ENCODE measurements at regions not wholly inside any gene's neighbourhood (a gene's known extent, or its start where the extent isn't known, plus 50 kb on each side); places are given as distances from the start of the nearest gene placed in this dataset.
A peak's percentile ranks its signal among the peaks of the same experiment; 100 is the strongest.

DNA sequence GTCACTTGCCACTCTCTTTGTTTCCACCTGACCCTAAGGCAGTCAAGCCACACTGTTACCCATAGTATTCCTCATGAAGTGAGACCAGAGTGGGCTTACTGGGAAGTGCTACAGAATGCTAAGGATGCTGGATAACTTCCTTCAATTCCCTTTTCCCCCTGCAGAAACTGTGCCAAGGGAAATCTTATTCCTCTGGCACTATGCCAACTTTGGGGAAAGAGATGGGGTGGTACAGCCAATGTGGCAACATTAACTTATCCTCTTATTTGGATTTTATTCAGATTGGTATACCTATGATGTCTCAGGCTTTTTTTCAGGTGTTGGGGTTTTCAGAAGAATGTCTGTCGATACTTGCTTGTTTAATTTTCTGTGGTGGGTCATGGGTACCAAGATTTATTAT lies 599.4 kb upstream of the PBX1 start:
- no peak for FAIRE-seq
- DNase-seq (ENCODE audit: insufficient read length, low spot score): no peak
- TF ChIP-seq, protein P1, sequence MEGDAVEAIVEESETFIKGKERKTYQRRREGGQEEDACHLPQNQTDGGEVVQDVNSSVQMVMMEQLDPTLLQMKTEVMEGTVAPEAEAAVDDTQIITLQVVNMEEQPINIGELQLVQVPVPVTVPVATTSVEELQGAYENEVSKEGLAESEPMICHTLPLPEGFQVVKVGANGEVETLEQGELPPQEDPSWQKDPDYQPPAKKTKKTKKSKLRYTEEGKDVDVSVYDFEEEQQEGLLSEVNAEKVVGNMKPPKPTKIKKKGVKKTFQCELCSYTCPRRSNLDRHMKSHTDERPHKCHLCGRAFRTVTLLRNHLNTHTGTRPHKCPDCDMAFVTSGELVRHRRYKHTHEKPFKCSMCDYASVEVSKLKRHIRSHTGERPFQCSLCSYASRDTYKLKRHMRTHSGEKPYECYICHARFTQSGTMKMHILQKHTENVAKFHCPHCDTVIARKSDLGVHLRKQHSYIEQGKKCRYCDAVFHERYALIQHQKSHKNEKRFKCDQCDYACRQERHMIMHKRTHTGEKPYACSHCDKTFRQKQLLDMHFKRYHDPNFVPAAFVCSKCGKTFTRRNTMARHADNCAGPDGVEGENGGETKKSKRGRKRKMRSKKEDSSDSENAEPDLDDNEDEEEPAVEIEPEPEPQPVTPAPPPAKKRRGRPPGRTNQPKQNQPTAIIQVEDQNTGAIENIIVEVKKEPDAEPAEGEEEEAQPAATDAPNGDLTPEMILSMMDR (IDR thresholded peaks at IDR 0.05; ENCODE audit: insufficient read depth, missing control alignments): no peak

DNA sequence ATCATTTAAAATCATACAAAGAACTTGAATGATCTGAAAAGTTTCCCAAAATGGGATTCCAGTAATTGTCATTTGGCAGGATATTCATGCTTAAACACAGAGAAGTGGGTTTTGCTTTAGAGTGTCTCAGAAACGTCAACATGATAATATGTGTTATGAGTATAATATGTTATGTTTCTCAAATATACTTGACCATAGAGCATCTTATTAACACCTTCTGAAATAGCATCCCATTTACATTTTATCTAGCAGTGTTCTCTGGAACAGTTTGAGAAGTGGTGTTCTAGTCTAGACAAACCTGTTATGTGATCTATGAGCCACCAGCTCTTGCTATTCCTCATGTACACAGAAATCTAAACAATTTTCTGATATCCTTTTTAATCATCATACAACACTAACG lies 588.8 kb upstream of the PBX1 start:
- TF ChIP-seq, protein P1 (IDR thresholded peaks at IDR 0.05; ENCODE audit: insufficient read depth, missing control alignments): no peak
- FAIRE-seq: peak; percentile 58

DNA sequence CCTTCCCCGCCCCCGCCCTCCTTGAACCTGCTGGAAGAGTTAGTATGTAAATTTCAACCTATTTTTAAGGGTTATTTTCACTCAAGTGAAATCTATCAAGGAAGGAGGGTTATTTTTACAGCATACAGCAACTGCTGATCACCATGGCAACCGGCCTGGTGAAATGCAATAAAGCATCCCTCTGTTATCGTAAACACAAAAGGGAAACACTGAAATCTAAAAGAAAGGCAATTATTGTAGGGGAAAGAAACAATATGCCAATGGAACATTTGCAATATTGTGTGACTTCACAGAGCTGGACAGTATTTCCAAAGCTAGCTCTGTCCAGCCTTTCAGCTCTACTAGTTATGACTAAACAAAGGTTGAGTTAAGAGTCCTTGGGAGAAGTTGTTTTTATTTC lies 588.3 kb upstream of the PBX1 start:
- TF ChIP-seq, protein P1 (IDR thresholded peaks at IDR 0.05; ENCODE audit: insufficient read depth, missing control alignments): no peak
- FAIRE-seq (peak; percentile 61), DNase-seq (ENCODE audit: insufficient read length, low spot score) (no peak)

More for the DNA sequence above, 588.8 kb upstream of the PBX1 start:
- no peak for DNase-seq (ENCODE audit: insufficient read length, low spot score)

DNA sequence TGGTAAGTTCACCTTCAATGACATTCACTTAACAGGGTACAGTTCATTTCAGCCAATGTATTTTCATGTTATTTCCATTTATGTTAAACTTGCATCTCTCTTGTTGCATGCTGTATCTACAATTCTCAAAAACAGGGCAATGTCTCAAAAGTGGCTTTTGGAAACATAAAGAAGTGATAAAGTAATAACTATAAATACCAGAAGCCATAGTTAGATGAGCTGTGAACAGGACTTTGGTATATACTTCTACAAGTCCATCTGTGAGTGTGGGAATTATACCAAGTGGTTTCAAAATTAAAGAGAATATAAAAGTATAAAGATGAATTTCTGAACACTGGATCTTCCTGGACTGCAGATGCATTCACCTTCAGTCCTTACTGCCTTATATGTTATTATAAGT lies 585.4 kb upstream of the PBX1 start:
- no peak for FAIRE-seq
- TF ChIP-seq, protein P1 (IDR thresholded peaks at IDR 0.05; ENCODE audit: insufficient read depth, missing control alignments): no peak
- no peak for DNase-seq (ENCODE audit: insufficient read length, low spot score)

DNA sequence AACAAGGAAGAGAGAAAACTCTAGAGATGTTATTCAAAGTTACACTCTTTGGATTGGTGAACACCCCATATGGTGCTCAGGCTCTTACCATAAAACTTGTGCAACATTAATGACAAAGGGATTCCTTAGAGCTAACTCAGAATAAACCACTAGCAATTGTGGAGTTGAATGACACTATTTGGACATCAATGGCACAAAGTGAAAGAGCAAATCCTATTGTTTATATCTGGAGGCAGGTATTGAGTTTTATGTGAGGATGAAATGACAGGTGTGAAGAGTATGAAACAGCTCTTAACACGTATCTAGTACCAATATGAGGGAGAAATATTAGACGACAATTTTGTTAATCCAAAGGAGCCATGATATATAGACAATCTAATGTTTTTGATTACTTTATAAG lies 584.9 kb upstream of the PBX1 start:
- DNase-seq (ENCODE audit: insufficient read length, low spot score) (no peak), FAIRE-seq (peak; percentile 55)
- TF ChIP-seq, protein P1 (IDR thresholded peaks at IDR 0.05; ENCODE audit: insufficient read depth, missing control alignments): no peak

DNA sequence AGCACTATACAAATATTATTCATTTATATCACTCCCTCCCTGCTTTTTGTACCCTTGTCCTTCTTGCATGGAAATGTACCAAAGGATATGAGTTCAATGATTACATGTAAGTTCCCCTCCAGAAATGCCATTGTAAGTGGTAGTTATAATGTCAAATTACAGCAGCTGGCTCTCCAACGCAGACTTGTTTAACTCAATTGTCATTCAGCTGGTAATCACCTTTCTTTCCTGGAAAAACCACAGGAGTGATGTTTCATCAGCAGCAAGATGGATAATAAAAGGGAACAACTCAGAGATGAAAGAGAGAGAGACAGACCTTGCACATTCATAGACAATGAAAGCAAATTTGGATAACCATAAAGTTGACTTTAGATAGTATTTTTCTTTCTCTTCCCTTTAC lies 578.6 kb upstream of the PBX1 start:
- DNase-seq (ENCODE audit: insufficient read length, low spot score) (no peak), FAIRE-seq (peak; percentile 38)

DNA sequence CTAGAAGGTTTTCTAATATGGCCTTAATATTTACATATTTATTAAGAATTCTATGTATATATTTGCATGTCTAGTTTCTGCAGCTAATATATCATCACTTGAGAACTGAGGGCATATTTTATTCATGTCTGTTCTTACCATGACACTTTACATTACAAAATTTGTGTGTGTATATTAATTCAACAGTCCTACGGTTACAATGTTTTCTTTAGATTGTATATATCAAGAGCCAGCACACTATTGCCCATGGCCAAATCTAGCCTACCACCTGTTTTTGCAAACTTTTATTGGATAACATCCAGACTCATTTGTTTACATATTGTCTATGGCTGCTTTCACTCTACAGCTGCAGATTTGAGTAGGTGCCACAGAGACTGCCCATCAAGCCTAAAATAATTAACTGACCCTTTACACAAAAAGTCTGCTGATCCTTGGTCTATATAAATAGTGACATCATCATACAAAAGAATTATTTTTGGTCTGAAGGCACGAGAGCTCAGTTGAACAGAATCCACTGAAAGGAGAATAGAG lies 577.4 kb upstream of the PBX1 start:
- FAIRE-seq: no peak
- TF ChIP-seq, protein P1 (IDR thresholded peaks at IDR 0.05; ENCODE audit: insufficient read depth, missing control alignments): no peak
- no peak for DNase-seq (ENCODE audit: insufficient read length, low spot score)

More for the DNA sequence above, 578.6 kb upstream of the PBX1 start:
- TF ChIP-seq, protein P1 (IDR thresholded peaks at IDR 0.05; ENCODE audit: insufficient read depth, missing control alignments): no peak

Measured in D721Med (cell line).